HFFc6 (cell line): ENCODE measurements at regions not wholly inside any gene's neighbourhood (a gene's known extent, or its start where the extent isn't known, plus 50 kb on each side); places are given as distances from the start of the nearest gene placed in this dataset.

Experiments
- DNase-seq: peaks from one replicate; pipeline ENCODE4 v3.0.0-alpha.2; 2018
- H3K27ac Mint-ChIP-seq: 2 replicates; pipeline ENCODE4 v1.8.0; 2020; ENCODE audit warnings: mild to moderate bottlenecking, mixed read lengths
- H3K27me3 Mint-ChIP-seq: 2 replicates; pipeline ENCODE4 v1.8.0; 2021; ENCODE audit warnings: mild to moderate bottlenecking, moderate library complexity, mixed read lengths; ENCODE audit not compliant: insufficient read depth
- H3K36me3 Mint-ChIP-seq: 2 replicates; pipeline ENCODE4 v1.8.0; 2021; ENCODE audit warnings: low read depth, mixed read lengths
- H3K4me1 Mint-ChIP-seq: 2 replicates; pipeline ENCODE4 v1.8.0; 2020; ENCODE audit warnings: low read depth, mixed read lengths
- H3K4me3 Mint-ChIP-seq: 2 replicates; pipeline ENCODE4 v1.8.0; 2020; ENCODE audit warnings: mild to moderate bottlenecking, moderate library complexity, mixed read lengths
- H3K9me3 Mint-ChIP-seq: 2 replicates; pipeline ENCODE4 v1.8.0; 2020; ENCODE audit warnings: mild to moderate bottlenecking, mixed read lengths
- CTCF ChIP-seq: fragments of 200-600 bp; sonication (generic); IDR thresholded peaks from 2 replicates; pipeline ENCODE4 v1.5.0; 2021; ENCODE audit warnings: antibody characterized with exemption, mild to moderate bottlenecking

GRCh38 chr10:111998728-111999127 lies 184.8 kb downstream of the GPAM start:
- H3K4me3 Mint-ChIP-seq, result no peak overlapping the region
- H3K36me3 Mint-ChIP-seq, result no peaks in the 10 kb centered on the region
- H3K9me3 Mint-ChIP-seq, result peaks cover 43% of the 10 kb centered on the region
- no peak for DNase-seq
- H3K27ac Mint-ChIP-seq, result no peak overlapping the region
- H3K4me1 Mint-ChIP-seq, result no peaks in the 10 kb centered on the region
- no peak for TF ChIP-seq CTCF
- H3K27me3 Mint-ChIP-seq, result no peaks in the 10 kb centered on the region

- no peaks in the 10 kb centered on the region for H3K36me3 Mint-ChIP-seq
- H3K27ac Mint-ChIP-seq, result no peak overlapping the region
- peaks cover 49% of the 10 kb centered on the region for H3K9me3 Mint-ChIP-seq
- no peaks in the 10 kb centered on the region for H3K27me3 Mint-ChIP-seq
- TF ChIP-seq CTCF, result no peak
- H3K4me3 Mint-ChIP-seq, result no peak overlapping the region
- no peaks in the 10 kb centered on the region for H3K4me1 Mint-ChIP-seq
- DNase-seq, result no peak
Measured at GRCh38 chr10:111999205-111999914, 184.2 kb downstream of the GPAM start.

GRCh38 chr10:111999915-112000302 lies 183.7 kb downstream of the GPAM start:
- Mint-ChIP-seq H3K27me3 (no peaks in the 10 kb centered on the region), H3K4me1 (no peaks in the 10 kb centered on the region), H3K4me3 (no peak overlapping the region), H3K9me3 (peaks cover 51% of the 10 kb centered on the region), H3K27ac (no peak overlapping the region), H3K36me3 (no peaks in the 10 kb centered on the region)
- no peak for DNase-seq
- no peak for TF ChIP-seq CTCF

- peaks cover 46% of the 10 kb centered on the region for H3K9me3 Mint-ChIP-seq
- no peaks in the 10 kb centered on the region for H3K4me1 Mint-ChIP-seq
- no peaks in the 10 kb centered on the region for H3K36me3 Mint-ChIP-seq
- H3K27me3 Mint-ChIP-seq, result no peaks in the 10 kb centered on the region
- DNase-seq, result no peak
- no peak overlapping the region for H3K4me3 Mint-ChIP-seq
- TF ChIP-seq CTCF, result no peak
- H3K27ac Mint-ChIP-seq, result no peak overlapping the region
Measured at GRCh38 chr10:112000466-112000865, 183.1 kb downstream of the GPAM start.

- H3K27me3 Mint-ChIP-seq, result no peaks in the 10 kb centered on the region
- peaks cover 47% of the 10 kb centered on the region for H3K9me3 Mint-ChIP-seq
- no peak overlapping the region for H3K4me3 Mint-ChIP-seq
- no peaks in the 10 kb centered on the region for H3K4me1 Mint-ChIP-seq
- no peak overlapping the region for H3K27ac Mint-ChIP-seq
- DNase-seq, result no peak
- H3K36me3 Mint-ChIP-seq, result no peaks in the 10 kb centered on the region
- no peak for TF ChIP-seq CTCF
Measured at GRCh38 chr10:112002206-112002605, 181.4 kb downstream of the GPAM start.
